IMR-90 (cell line): ENCODE measurements at regions not wholly inside any gene's neighbourhood (a gene's known extent, or its start where the extent isn't known, plus 50 kb on each side); places are given as distances from the start of the nearest gene placed in this dataset.

ENCODE experiments used
- CEBPB ChIP-seq: IDR thresholded peaks from 2 replicates; pipeline ENCODE4 v1.6.1; 2012; ENCODE audit warnings: low read depth, low read length, improper control_type of control experiment
- FOS ChIP-seq: fragments of 150-350 bp; IDR thresholded peaks from 2 replicates; pipeline ENCODE4 v1.6.1; 2016; ENCODE audit warnings: low read depth, low read length
- POLR2A ChIP-seq: IDR thresholded peaks from 2 replicates; pipeline ENCODE4 v1.6.1; 2012; ENCODE audit warnings: mild to moderate bottlenecking, low read depth, low read length
- RAD21 ChIP-seq: IDR thresholded peaks from 2 replicates; pipeline ENCODE4 v1.6.1; 2012; ENCODE audit warnings: low read length, improper control_type of control experiment
- RFX5 ChIP-seq: IDR thresholded peaks from 2 replicates; pipeline ENCODE4 v1.8.0; 2012; ENCODE audit warnings: low read depth, mild to moderate bottlenecking, low read length, moderate library complexity
- SMC3 ChIP-seq: fragments of 150-350 bp; IDR thresholded peaks from 2 replicates; pipeline ENCODE4 v1.6.1; 2016; ENCODE audit warnings: low read depth, mild to moderate bottlenecking, antibody characterized with exemption, low read length, moderate library complexity
- TF ChIP-seq, protein P1 (sequence below): conservative IDR thresholded peaks from 2 replicates; pipeline ENCODE4 v1.5.1; 2012; ENCODE audit warnings: mild to moderate bottlenecking, low read depth, low read length, improper control_type of control experiment
- TF ChIP-seq, protein P2 (sequence below): fragments of 150-350 bp; IDR thresholded peaks from 2 replicates; pipeline ENCODE4 v1.6.1; 2017; ENCODE audit warnings: mild to moderate bottlenecking, antibody characterized with exemption, low read length, low read depth

DNA sequence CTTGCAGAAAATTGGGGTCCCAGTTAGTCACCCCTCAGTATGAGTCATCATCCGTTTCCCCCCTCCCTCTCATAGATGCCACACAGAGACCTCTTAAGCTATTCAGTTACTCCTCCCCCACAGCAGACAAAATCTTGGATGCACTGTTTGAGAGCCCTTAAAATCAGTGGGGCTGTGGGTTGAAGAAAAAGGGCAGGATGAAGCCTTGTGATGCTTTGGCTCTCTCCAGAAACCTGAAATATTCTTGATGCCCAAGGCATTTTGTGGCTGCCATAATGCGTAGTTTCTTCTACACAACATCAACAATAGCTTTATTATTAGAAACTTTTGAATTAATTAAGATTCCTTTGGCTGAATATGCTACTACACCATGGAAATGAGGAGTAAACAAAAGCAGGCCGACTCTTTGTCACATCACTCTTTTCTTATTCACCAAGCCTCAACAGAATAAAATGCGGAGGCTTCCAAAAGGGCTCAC lies 133.8 kb downstream of the MRPS30 start:
- TF ChIP-seq, protein P1, sequence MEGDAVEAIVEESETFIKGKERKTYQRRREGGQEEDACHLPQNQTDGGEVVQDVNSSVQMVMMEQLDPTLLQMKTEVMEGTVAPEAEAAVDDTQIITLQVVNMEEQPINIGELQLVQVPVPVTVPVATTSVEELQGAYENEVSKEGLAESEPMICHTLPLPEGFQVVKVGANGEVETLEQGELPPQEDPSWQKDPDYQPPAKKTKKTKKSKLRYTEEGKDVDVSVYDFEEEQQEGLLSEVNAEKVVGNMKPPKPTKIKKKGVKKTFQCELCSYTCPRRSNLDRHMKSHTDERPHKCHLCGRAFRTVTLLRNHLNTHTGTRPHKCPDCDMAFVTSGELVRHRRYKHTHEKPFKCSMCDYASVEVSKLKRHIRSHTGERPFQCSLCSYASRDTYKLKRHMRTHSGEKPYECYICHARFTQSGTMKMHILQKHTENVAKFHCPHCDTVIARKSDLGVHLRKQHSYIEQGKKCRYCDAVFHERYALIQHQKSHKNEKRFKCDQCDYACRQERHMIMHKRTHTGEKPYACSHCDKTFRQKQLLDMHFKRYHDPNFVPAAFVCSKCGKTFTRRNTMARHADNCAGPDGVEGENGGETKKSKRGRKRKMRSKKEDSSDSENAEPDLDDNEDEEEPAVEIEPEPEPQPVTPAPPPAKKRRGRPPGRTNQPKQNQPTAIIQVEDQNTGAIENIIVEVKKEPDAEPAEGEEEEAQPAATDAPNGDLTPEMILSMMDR: no peak
- TF ChIP-seq SMC3 (no peak), POLR2A (no peak), RFX5 (no peak), RAD21 (no peak), FOS (no peak; the same call in 1 of the 2 replicates), CEBPB (no peak)
- TF ChIP-seq, protein P2, sequence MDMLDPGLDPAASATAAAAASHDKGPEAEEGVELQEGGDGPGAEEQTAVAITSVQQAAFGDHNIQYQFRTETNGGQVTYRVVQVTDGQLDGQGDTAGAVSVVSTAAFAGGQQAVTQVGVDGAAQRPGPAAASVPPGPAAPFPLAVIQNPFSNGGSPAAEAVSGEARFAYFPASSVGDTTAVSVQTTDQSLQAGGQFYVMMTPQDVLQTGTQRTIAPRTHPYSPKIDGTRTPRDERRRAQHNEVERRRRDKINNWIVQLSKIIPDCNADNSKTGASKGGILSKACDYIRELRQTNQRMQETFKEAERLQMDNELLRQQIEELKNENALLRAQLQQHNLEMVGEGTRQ: no peak
